ENCODE measurements at regions not wholly inside any gene's neighbourhood (a gene's known extent, or its start where the extent isn't known, plus 50 kb on each side); places are given as distances from the start of the nearest gene placed in this dataset.

DNA sequence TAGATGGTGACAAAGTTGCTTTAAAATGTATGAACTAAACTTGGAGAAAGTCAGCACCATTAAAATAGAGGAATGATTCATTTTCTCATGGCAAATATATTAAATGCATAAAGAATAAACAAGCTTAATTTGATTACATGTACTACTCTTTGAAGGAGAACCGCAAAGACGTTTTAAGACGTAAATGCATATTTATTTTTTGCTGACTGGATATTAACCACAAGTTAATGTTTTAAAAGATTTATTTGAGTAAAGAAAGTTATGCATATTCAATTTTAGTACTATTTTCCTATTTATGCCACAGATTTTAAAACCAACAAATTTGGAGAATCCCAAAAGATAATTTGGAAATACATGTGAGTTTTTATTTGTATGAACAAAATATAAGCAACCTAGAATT, 1121.9 kb downstream of the CDH8 start:
- no peak overlapping the region for H3K27ac ChIP-seq
- TF ChIP-seq, protein P1, sequence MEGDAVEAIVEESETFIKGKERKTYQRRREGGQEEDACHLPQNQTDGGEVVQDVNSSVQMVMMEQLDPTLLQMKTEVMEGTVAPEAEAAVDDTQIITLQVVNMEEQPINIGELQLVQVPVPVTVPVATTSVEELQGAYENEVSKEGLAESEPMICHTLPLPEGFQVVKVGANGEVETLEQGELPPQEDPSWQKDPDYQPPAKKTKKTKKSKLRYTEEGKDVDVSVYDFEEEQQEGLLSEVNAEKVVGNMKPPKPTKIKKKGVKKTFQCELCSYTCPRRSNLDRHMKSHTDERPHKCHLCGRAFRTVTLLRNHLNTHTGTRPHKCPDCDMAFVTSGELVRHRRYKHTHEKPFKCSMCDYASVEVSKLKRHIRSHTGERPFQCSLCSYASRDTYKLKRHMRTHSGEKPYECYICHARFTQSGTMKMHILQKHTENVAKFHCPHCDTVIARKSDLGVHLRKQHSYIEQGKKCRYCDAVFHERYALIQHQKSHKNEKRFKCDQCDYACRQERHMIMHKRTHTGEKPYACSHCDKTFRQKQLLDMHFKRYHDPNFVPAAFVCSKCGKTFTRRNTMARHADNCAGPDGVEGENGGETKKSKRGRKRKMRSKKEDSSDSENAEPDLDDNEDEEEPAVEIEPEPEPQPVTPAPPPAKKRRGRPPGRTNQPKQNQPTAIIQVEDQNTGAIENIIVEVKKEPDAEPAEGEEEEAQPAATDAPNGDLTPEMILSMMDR (conservative IDR thresholded peaks at IDR 0.05), result no peak

DNA sequence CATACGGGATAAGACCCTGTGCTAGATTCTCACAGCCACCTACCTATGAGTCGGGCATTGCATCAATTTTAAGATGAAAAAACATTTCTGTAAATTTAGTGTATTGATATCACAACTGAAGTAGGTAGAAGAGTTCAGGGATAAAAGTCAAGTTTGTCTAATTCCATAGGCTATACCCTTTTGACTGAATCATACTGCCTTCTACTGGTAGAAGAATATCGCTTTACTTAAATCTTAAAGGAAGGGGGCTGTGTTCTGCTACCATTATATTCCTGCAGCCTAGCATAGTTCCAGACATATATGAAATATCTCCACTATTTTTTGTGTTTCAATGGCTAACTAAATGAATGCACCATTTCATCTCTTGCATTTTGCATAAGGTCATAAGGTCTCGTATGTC, 1128.6 kb downstream of the CDH8 start:
- TF ChIP-seq, protein P1 (conservative IDR thresholded peaks at IDR 0.05), result no peak

DNA sequence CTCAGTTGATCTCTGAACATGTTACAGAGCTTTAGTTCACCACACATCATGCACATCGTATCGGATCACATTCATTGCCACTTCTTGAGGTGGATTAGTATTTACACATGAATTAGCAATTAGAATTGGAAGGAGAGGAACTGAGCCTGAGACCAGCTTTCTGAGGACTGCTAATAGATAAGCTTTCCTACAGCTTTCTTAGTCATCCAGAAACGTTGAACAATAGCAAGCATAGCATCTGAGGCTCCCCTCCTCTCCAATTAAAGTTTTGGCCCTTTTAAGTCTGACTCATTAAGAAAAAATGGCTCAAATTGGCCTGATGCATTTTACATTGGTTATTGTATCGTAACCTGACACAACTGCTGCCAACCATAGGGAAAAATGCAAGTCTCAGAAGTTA, 1130.4 kb downstream of the CDH8 start:
- TF ChIP-seq, protein P1 (conservative IDR thresholded peaks at IDR 0.05), result no peak
- H3K27ac ChIP-seq, result no peak overlapping the region

More for the DNA sequence above, 1128.6 kb downstream of the CDH8 start:
- H3K27ac ChIP-seq, result no peak overlapping the region

DNA sequence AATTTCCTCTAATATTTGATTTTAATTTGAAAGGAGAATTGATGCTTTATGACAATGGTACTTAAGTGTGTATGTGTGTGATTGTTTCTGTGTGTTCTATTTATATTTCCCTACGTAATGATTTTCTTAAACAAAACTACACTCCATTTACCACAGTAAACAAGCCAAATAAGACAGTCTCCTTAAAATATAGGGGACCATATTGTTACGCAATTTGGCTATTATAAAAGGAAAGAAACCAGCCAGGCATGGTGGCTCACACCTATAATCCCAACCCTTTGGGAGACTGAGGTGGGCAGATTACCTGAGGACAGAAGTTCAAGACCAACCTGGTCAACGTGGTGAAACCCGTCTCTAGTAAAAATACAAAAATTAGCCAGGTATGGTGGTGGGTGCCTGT, 1134.1 kb downstream of the CDH8 start:
- TF ChIP-seq, protein P1 (conservative IDR thresholded peaks at IDR 0.05), result no peak
- H3K27ac ChIP-seq, result no peak overlapping the region

DNA sequence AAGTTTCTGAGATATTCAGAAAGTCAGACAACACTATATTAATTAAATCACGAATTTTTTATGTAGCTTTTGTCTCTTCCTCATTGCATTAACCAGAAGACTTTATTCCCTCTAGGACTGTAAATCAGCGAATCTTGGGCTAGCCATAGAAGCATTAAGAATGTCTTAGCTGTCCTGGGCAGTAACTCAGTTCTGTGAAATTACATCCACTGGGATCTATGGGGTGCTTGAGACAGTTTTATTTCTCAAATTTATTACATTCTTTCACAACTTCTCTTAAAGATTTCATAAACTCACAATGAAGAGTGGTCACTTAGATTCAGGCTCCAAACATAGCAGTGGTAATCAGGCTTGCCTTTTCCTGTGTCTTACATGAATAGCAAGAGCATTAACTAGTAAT, 1153.4 kb downstream of the CDH8 start:
- TF ChIP-seq, protein P1 (conservative IDR thresholded peaks at IDR 0.05), result no peak
- H3K27ac ChIP-seq, result no peak overlapping the region

DNA sequence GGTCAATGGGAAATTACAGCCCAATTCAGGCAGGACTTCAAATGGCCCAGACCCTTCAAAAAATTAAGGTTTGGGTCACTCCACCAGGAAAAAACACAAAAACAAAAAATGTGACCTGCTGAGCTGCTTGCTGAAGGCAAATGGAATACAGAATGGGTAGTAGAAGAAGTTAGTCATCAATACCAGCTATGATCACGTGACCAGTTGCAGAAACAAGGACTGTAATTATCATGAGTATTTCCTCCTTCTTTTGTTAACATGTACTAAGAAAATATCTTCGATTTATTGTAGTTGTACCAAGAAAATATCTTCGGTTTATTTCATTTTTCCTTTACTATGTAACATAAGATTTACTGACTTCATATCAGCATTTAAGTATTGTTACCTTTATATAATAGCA, 1183.6 kb downstream of the CDH8 start:
- TF ChIP-seq, protein P1 (conservative IDR thresholded peaks at IDR 0.05), result no peak
- H3K27ac ChIP-seq, result no peak overlapping the region

DNA sequence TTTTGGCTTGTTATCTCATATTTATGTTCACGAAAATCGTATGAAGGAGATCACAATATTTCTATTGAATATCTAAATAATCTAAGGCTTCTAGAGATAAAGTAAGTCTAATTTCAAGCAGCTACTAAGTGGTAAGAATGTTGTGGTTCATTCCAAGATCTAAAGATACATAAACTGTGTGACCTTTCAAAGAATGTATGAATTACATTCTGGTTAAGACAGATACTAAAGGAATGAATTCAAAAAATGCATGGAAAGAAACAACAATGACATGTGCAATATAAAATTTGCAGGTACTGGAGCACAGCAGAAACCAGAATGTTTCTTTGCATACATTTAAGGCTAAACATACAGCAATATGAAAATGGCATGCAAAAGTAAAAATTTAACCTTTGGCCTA, 1214.6 kb downstream of the CDH8 start:
- H3K27ac ChIP-seq, result no peak overlapping the region
- TF ChIP-seq, protein P1 (conservative IDR thresholded peaks at IDR 0.05), result no peak

DNA sequence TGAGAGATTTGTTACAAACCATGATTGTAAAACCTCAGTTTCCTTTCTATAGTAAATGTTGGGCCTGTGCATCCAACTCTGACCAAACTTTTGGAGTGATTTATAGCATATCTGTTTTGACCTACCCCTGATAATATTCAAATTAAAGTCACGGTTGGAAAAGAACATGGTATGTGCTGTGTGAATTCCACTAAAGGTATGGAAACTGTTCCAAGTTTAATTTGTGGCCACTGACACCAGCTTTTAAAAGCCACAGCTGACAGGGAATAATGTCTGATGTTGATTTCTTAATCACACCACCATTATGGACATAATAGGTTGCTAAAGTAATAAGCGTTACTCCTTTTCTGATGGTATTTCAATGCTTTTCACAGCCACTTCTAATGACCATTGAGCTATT, 1215.9 kb downstream of the CDH8 start:
- TF ChIP-seq, protein P1 (conservative IDR thresholded peaks at IDR 0.05), result no peak
- no peak overlapping the region for H3K27ac ChIP-seq
